HG03039 (cell line): ENCODE measurements at regions not wholly inside any gene's neighbourhood (a gene's known extent, or its start where the extent isn't known, plus 50 kb on each side); places are given as distances from the start of the nearest gene placed in this dataset.

ENCODE experiments used
- ATAC-seq: cut with Tn5 transposase; IDR thresholded peaks from one replicate; pipeline ENCODE4 v1.9.1; 2021; ENCODE audit warnings: mild to moderate bottlenecking, moderate library complexity; ENCODE audit not compliant: unreplicated experiment

GRCh38 chr5:124252191-124252638 is 494.2 kb downstream of the ZNF608 start:
- no peak for ATAC-seq

DNA sequence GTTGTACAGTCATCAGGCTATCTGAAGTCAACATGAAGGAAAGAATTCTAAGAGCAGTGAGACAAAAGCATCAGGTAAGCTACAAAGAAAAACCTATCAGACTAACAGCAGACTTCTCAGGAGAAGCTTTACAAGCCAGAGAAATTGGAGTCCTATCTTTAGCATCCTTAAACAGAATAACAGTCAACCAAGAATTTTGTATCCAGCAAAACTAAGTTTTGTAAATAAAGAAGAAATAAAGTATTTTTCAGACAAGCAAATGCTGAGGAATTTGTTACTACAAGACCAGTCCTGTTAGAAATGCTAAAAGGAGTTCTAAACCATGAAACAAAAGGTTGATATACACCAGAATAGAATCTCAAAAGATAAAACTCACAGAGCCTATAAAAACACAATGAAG is 501.2 kb downstream of the ZNF608 start:
- no peak for ATAC-seq

- no peak for ATAC-seq
Observed at GRCh38 chr5:124240732-124241131, 505.7 kb downstream of the ZNF608 start.

DNA sequence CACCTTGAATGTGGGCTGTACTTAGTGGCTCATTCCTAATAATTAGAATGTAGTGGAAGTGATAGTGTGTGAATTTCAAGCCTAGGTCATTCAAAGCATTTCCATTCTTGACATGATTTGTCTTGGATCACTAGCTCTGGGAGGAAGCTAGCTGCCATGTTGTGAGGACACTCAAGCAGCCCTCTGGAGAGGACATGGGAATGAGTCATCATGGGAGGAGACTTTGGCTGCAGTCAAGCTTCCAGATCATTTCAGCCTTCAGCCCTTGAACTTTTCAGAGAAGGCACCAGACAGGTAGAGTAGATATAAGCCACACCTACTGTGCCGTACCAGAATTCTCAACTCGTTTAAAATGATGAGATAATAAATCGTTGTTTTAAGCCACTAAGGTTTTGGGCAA is 506.9 kb downstream of the ZNF608 start:
- no peak for ATAC-seq

DNA sequence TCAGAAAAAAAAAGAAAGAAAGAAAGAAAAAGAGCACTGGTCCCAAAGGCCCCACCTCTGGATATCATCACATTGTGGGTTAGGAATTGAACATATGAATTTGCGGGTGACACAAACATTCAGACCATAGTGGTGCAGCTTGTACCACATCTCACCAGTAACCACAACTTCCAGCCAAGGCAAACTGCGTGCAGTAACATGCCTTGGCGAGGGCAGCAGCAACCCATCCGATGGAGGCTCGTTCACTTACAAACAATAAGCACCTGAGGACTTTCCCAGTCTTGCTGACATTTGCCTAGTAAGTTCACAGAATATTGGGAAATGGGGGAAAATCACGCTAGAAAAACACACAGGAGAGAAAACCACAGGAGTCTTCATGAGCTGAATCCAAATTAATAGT is 508.1 kb downstream of the ZNF608 start:
- ATAC-seq = no peak

- no peak for ATAC-seq
Observed at GRCh38 chr5:124237206-124237695, 509.2 kb downstream of the ZNF608 start.

DNA sequence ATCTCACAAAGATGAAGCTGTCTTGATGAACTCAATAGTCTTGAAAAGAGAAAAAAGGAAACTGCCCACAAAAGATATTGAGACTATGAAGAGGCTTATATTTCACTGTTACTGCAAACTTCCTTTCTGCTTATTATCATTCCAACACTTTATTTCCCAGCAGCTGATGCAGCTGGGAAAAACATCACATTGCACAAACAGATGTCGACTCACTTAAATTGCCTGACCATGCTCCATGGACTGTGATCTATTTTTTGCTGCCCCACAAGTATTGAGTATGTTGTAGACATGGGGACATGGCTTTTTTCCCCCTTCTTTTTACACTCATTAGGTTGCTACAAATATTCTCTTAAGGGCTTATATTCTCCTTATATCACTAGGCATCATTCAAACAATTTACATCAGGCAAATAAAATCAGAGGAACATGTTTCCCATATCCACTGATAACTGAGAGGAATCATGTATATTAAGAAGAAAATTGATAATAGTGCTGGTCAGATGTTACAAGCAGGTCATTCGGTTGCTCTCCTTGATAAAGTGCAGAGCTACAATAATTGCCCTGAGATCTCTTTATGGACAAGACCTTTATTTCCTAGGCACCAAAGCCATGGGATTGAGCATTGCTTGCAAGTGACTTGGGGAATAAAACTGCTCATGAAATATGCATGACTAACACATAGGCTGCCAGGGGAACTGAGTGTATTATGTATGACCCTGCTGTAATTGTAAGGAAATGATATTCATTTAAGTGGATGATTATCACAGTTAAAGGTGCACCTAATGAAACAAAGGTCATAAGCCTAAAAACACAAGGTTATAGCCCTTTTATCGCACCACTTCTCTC is 509.9 kb downstream of the ZNF608 start:
- ATAC-seq = no peak

- no peak for ATAC-seq
Observed at GRCh38 chr5:124235576-124235975, 510.9 kb downstream of the ZNF608 start.

DNA sequence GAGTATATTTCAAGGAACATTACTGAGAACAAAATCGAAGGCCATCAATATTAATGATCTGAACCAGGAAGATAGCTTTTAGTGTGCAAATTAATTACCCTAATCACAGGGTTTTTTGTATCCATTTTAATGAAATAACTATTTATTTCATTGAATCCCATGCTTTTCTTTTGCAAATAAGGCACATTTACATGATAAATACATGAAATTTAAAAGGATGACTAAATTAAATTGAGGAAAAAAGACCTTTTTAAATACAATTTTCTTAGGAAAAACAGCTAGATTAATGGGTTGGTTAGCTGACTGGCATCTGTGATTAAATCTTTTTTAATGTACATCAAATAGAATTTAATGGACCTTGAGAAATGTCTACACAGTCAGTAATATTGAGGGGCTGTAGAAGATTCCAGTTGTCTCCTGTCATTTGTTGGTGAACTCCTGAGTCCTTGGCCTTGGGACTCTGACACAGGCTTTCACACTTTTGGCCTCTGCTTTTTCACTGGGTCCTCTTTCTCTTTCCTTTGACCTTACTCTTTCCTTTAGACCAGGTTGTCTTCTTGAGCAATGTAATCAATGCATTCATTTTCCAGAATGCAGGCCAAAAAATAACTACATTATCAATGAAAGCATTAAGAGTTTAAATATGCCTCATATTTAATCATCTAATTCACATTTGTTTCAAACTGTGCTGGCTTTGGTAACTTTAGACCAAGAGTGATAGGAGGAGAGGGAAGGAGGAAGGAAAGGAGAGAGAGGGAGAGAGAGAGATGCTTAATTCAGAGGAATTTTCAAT is 511.5 kb downstream of the ZNF608 start:
- ATAC-seq = no peak

DNA sequence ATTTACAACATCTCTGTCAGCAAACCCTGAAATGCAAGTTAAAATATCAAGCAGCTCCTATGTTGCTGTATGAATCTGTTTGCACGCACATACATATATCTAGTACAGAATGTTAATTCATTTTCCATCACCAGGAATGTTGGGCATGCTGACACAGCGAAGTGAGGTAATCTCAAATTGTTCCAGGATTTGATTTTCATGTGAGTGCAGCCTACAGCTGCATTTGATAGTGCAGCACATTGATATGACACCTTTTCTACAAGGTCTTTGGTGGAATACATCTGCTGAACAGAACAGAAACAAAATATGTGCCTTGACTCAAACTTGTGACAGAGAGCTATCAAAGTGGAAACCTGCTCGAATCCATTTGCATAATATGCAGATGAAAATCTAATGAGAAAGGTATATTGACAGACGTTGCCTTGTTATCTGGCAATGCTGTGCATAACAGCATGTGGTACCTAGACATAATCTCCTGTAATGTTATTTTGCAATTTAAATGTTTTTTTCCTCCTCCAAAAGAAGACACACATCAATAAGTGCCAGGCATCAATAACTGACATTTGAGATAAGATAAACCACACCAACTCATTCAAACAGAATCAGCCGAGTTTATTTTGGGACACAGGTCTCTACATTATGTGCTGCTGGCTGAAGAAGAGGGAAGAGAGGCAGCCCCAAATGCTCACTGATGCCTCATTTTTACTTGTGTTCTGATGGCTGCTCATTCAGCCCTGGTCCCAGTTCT is 512.2 kb downstream of the ZNF608 start:
- ATAC-seq = no peak

DNA sequence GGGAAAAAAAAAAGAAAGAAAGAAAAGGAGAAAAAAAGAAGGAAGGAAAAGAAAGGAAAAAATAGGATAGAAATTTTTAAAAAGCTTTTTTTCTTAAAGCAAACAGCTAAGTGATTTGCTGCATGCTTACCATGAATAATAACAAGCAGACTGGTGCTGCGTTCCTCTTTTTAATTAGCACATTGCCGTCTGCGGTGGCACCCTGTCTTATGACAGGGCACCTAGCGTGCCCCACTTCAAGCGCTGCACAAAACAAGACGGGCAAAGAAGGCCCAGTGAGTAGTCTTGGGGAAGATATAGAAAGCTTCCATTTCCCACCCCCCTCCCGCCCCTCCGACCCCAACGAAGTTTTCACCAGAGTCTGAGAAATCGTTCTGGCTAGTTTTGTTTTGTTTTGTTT is 513.9 kb downstream of the ZNF608 start:
- no peak for ATAC-seq

DNA sequence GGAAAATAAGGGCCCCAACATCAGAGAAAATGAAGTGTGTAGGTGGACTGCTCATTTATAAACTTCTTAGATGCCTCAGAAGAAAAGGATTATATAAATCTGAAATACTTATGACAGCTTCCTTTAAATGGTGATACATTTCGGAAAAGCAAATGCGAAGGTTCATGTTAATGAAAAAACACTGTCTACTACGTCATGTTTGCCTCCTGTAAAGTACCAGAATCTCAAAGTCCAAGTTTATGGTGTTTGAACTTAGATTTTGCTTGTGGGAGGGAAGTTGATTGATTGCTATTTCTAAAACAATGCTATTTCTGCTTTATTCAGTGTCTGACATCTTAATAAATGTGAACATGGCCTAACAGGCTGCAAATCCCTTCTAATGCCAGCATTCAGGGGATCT is 514.6 kb downstream of the ZNF608 start:
- no peak for ATAC-seq

GRCh38 chr5:124231230-124231629 is 515.2 kb downstream of the ZNF608 start:
- no peak for ATAC-seq

DNA sequence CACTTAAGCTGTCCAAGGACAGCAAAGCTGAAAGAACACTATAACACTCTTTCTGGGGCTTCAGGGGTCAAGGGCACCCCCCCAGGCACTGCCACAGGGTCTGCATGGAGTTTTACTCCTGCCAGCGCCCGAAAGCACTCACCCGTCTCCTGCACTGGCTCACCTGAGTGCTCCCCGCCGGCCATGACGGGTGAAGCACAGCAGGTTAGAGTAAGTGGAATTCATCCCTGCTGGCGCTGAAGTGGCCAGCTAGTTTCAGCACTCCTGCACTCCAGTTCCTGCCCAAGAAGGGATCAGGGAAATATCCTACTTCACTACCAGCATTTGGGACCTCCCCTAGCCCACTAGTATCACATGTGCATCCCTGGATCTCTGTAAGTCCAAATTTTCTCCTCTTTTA is 516.0 kb downstream of the ZNF608 start:
- no peak for ATAC-seq

- ATAC-seq = no peak
Observed at GRCh38 chr5:124229352-124229751, 517.1 kb downstream of the ZNF608 start.

GRCh38 chr5:124227914-124228313 is 518.5 kb downstream of the ZNF608 start:
- no peak for ATAC-seq

GRCh38 chr5:124220418-124220817 is 526.0 kb downstream of the ZNF608 start:
- no peak for ATAC-seq

- no peak for ATAC-seq
Observed at GRCh38 chr5:124212934-124213333, 533.5 kb downstream of the ZNF608 start.

DNA sequence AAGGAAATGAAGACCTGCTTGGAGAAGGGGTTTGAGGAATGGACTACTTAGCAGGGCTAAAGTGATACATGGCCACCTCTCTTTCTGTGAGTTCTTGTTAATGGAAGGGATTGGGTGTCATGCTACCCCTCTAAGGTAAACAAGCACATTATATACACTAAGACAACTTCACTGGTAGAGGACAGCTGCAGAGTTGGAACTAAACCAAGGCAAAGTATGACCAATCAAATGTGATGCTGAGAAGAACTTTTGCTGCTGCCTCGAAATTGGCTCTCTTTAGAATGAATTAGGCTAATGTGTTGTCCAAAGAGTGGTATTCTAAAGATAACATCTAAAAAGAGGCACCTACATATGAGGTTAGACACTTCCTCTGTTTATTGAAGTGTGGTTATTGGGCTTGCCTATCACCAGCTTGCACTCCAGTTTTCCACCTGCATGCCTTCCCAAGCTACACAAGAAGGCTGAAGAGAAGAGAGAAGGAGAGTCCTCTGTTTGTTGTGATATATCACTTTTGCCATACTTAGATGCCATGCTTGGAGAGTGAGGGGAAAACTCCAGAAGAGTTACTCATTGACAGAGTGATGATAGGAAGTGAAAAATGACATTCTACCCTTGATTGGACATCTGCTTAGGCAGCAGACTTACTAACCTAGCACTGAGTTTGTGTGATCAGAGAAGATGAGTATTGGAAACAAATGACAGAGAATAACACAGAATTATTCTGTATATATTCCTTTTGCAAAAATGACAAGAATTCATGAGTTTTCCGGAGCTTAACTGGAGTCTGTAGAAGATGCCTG is 536.1 kb downstream of the ZNF608 start:
- no peak for ATAC-seq

DNA sequence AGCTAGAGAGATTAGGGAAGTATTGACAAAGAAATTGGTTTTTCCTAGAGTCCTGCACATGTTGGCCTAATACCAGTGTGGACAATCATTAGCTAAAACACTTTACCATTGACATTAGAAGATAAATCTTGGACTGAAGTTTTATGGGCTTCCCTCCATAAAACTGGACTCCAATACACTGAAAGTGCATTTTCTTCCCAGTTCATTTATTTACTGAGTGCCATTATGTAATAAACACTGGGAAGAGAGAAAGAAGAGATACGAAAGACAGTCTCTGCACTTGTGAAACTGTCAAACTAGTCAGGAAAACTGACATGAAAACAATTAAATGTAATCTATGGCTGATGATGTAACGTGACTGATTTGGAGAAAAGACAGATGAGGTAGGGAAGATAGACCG is 539.3 kb downstream of the ZNF608 start:
- no peak for ATAC-seq
